ENCODE measurements at regions not wholly inside any gene's neighbourhood (a gene's known extent, or its start where the extent isn't known, plus 50 kb on each side); places are given as distances from the start of the nearest gene placed in this dataset.

- TF ChIP-seq CTCF (IDR thresholded peaks at IDR 0.05), result no peak
- 67% methylated on average over 1 of the region's 1 CpG for WGBS (ENCODE audit: insufficient coverage)
- Histone ChIP-seq H3K27ac (ENCODE audit: low read depth in 1 of 2, low read length in 2 of 2) (no peak overlapping the region), H3K9ac (ENCODE audit: insufficient read depth, low read length, poor library complexity, severe bottlenecking) (no peak overlapping the region), H2AFZ (ENCODE audit: insufficient read depth, low read depth, low read length, poor library complexity, severe bottlenecking) (no peak overlapping the region), H3K9me3 (replicated peaks in 1 of 2; ENCODE audit: control insufficient read depth in 1 of 2, insufficient read depth in 1 of 2, low read length in 2 of 2) (no peaks in the 10 kb centered on the region), H3K4me3 (replicated peaks in 1 of 3; ENCODE audit: low read depth in 2 of 3, low read length in 3 of 3) (no peak overlapping the region), H4K20me1 (ENCODE audit: insufficient read depth, low read length) (no peaks in the 10 kb centered on the region), H3K27me3 (ENCODE audit: control insufficient read depth in 2 of 2, insufficient read depth in 2 of 2, low read length in 2 of 2) (no peaks in the 10 kb centered on the region), H3K4me2 (replicated peaks; ENCODE audit: extremely low read depth, low read length, poor library complexity, severe bottlenecking) (no peak overlapping the region), H3K79me2 (ENCODE audit: insufficient read depth, low read length) (no peaks in the 10 kb centered on the region), H3K36me3 (replicated peaks in 1 of 2; ENCODE audit: control insufficient read depth in 1 of 2, insufficient read depth in 2 of 2, low read length in 2 of 2) (no peaks in the 10 kb centered on the region), H3K4me1 (ENCODE audit: control insufficient read depth in 1 of 2, insufficient read depth in 2 of 2, low read length in 2 of 2) (no peaks in the 10 kb centered on the region)
- Mint-ChIP-seq H3K9me3 (peaks cover 0 to 17% (median 0%) of the 10 kb centered on the region in 7 donors), H3K36me3 (no peaks in the 10 kb centered on the region), H3K27ac (no peak overlapping the region), H3K27me3 (ENCODE audit: low read depth in 3 of 3) (peaks cover 1 to 5% (median 2%) of the 10 kb centered on the region in 3 donors), H3K4me3 (no peak overlapping the region), H3K4me1 (no peaks in the 10 kb centered on the region)
- intact Hi-C loops (cut with micrococcal nuclease), result no loop called here
- DNase-seq, result no peak
Measured at GRCh38 chr20:6509374-6509773, 258.1 kb upstream of the BMP2 start.

GRCh38 chr20:6506906-6507305 is 260.6 kb upstream of the BMP2 start:
- Histone ChIP-seq H3K36me3 (replicated peaks in 1 of 2; ENCODE audit: control insufficient read depth in 1 of 2, insufficient read depth in 2 of 2, low read length in 2 of 2) (no peaks in the 10 kb centered on the region), H2AFZ (ENCODE audit: insufficient read depth, low read depth, low read length, poor library complexity, severe bottlenecking) (no peak overlapping the region), H3K4me3 (replicated peaks in 1 of 3; ENCODE audit: low read depth in 2 of 3, low read length in 3 of 3) (no peak overlapping the region), H3K79me2 (ENCODE audit: insufficient read depth, low read length) (no peaks in the 10 kb centered on the region), H4K20me1 (ENCODE audit: insufficient read depth, low read length) (no peaks in the 10 kb centered on the region), H3K9ac (ENCODE audit: insufficient read depth, low read length, poor library complexity, severe bottlenecking) (no peak overlapping the region), H3K9me3 (replicated peaks in 1 of 2; ENCODE audit: control insufficient read depth in 1 of 2, insufficient read depth in 1 of 2, low read length in 2 of 2) (no peaks in the 10 kb centered on the region), H3K4me2 (replicated peaks; ENCODE audit: extremely low read depth, low read length, poor library complexity, severe bottlenecking) (no peak overlapping the region), H3K27me3 (ENCODE audit: control insufficient read depth in 2 of 2, insufficient read depth in 2 of 2, low read length in 2 of 2) (no peaks in the 10 kb centered on the region), H3K4me1 (ENCODE audit: control insufficient read depth in 1 of 2, insufficient read depth in 2 of 2, low read length in 2 of 2) (no peaks in the 10 kb centered on the region), H3K27ac (ENCODE audit: low read depth in 1 of 2, low read length in 2 of 2) (no peak overlapping the region)
- WGBS (ENCODE audit: insufficient coverage), result 100% methylated on average over 1 of the region's 3 CpGs
- no peak overlapping the region for H3K27ac Mint-ChIP-seq
- H3K9me3 Mint-ChIP-seq, result peaks cover 0 to 14% (median 0%) of the 10 kb centered on the region in 7 donors
- peaks cover 1 to 5% (median 2%) of the 10 kb centered on the region in 3 donors for H3K27me3 Mint-ChIP-seq (ENCODE audit: low read depth in 3 of 3)
- no peaks in the 10 kb centered on the region for H3K4me1 Mint-ChIP-seq
- H3K36me3 Mint-ChIP-seq, result no peaks in the 10 kb centered on the region
- no peak for DNase-seq
- intact Hi-C loops (cut with micrococcal nuclease), result no loop called here
- no peak overlapping the region for H3K4me3 Mint-ChIP-seq
- no peak for TF ChIP-seq CTCF (IDR thresholded peaks at IDR 0.05)

Measured in CD14-positive monocyte (primary cell).